ENCODE measurements at regions not wholly inside any gene's neighbourhood (a gene's known extent, or its start where the extent isn't known, plus 50 kb on each side); places are given as distances from the start of the nearest gene placed in this dataset.
"Not testable (repeated sequence)": the region's sequence is repeated elsewhere in the genome, so short reads cannot be mapped to it uniquely, and the experiment has no call there.

DNA sequence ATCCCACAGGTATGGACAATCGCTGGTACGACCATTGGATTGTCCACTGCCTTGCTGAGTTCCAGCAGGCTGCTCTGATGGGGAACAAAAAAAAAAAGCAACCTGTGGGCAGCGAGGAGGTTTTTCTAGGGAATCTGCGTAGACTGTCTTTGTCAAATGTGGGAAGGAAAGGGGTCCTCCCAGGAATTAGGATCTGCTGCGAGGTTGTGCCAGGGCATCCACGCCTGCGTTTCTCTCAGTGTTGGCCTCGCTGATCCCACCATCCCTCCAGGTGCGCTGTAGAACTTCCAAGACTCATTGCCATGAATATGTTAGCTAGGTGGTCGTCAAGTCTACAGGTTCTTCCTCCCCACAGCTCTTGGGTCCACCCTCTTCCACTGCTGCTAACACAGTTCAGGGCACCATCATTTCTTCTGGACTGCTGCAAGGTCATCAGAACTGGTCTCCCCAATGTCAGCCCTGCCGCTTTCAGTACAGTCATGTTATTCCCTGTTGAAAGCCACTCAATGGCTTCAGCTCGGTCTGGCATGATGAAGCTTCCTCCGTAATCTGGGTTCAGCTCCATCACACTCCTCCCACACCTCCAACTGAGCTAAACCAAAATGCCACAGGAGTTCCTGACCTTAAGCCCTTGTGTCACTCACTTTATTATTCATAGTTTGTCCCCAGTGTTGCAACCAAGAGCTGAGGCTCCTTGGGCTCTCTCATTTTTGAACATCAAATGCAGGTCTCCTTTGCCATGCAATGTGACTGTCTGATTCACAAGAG, 79.5 kb upstream of the DMRT1 start:
- Histone ChIP-seq H3K4me3 (no peak overlapping the region), H3K27me3 (peaks cover 7% of the 10 kb centered on the region), H3K27ac (no peak overlapping the region), H3K4me1 (peaks cover 10% of the 10 kb centered on the region), H3K36me3 (no peaks in the 10 kb centered on the region), H3K9me3 (no peaks in the 10 kb centered on the region)
- ATAC-seq = no peak
- intact Hi-C loops (cut with DNase I) = no loop called here
- TF ChIP-seq, protein P1, sequence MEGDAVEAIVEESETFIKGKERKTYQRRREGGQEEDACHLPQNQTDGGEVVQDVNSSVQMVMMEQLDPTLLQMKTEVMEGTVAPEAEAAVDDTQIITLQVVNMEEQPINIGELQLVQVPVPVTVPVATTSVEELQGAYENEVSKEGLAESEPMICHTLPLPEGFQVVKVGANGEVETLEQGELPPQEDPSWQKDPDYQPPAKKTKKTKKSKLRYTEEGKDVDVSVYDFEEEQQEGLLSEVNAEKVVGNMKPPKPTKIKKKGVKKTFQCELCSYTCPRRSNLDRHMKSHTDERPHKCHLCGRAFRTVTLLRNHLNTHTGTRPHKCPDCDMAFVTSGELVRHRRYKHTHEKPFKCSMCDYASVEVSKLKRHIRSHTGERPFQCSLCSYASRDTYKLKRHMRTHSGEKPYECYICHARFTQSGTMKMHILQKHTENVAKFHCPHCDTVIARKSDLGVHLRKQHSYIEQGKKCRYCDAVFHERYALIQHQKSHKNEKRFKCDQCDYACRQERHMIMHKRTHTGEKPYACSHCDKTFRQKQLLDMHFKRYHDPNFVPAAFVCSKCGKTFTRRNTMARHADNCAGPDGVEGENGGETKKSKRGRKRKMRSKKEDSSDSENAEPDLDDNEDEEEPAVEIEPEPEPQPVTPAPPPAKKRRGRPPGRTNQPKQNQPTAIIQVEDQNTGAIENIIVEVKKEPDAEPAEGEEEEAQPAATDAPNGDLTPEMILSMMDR (IDR thresholded peaks at IDR 0.05) = no peak
- DNase-seq = no peak

DNA sequence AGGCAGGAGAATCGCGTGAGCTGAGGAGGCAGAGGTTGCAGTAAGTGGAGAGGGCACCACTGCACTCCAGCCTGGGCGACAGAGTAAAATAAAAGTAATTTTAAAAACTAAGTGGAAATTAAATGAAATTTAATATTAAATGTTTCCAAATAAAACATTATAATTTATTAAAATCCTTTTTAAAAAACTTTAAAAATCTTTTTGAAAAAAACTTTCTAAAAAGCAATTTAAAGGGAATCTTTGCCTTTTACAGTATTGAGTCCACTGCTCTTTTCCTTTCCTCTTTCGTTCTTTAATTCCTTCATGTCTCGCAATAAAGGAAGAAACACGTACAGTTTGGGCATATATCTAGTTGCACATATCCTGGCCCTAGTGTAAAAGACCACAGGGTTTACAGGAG, 77.8 kb upstream of the DMRT1 start:
- Histone ChIP-seq H3K36me3 (no peaks in the 10 kb centered on the region), H3K27ac (no peak overlapping the region), H3K9me3 (no peaks in the 10 kb centered on the region), H3K4me3 (peak overlapping the region; percentile 16), H3K27me3 (peaks cover 12% of the 10 kb centered on the region), H3K4me1 (peaks cover 10% of the 10 kb centered on the region)
- DNase-seq = no peak
- TF ChIP-seq, protein P1 (IDR thresholded peaks at IDR 0.05) = no peak
- ATAC-seq = no peak
- intact Hi-C loops (cut with DNase I) = no loop called here

DNA sequence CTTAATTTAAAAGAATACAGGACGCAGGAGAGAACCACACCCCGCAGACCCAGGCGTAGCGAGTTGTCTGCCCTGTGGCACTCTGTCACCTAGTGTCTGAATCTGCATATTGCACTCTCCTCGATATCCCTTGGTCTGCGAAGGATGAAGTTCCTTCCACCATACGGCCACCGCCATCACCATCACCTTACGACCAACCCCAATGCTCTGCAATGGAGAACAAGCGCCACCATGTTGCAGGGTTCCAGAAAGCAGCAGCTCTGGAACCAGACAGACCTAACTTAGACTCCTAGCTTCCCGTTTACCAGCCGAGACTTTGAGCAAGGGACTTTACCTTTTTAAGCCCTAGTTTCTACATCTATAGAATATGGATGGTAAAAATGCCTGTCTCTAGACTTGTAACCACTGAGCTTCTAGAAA, 77.4 kb upstream of the DMRT1 start:
- intact Hi-C loops (cut with DNase I) = no loop called here
- no peak for DNase-seq
- Histone ChIP-seq H3K9me3 (no peaks in the 10 kb centered on the region), H3K27me3 (peaks cover 12% of the 10 kb centered on the region), H3K36me3 (no peaks in the 10 kb centered on the region), H3K27ac (no peak overlapping the region), H3K4me1 (peaks cover 10% of the 10 kb centered on the region), H3K4me3 (peak overlapping the region; percentile 16)
- TF ChIP-seq, protein P1 (IDR thresholded peaks at IDR 0.05) = peak; percentile 91
- ATAC-seq = peak; percentile 94

DNA sequence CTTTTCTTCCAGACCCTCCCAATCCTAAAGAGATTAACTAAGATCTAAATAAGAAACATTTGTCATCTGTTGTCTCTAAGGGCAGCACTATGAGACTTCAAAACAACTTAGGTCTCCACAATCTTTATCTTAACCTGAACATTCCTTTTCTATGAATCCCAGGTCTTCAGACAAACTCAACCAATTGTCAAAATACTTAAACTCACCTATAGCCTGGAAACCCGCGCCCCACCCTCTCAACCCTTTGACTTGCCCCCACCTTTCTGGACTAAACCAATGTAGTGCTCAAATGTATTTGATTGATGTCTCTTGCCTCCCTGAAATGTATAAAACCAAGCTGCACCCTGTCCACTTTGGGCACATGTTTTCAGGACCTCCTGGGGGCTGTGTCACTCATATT, 76.5 kb upstream of the DMRT1 start:
- TF ChIP-seq, protein P1 (IDR thresholded peaks at IDR 0.05) = no peak
- Histone ChIP-seq H3K4me1 (peaks cover 10% of the 10 kb centered on the region), H3K36me3 (no peaks in the 10 kb centered on the region), H3K4me3 (no peak overlapping the region), H3K9me3 (no peaks in the 10 kb centered on the region), H3K27ac (no peak overlapping the region), H3K27me3 (peaks cover 12% of the 10 kb centered on the region)
- ATAC-seq (no peak), DNase-seq (no peak)
- intact Hi-C loops (cut with DNase I) = no loop called here

DNA sequence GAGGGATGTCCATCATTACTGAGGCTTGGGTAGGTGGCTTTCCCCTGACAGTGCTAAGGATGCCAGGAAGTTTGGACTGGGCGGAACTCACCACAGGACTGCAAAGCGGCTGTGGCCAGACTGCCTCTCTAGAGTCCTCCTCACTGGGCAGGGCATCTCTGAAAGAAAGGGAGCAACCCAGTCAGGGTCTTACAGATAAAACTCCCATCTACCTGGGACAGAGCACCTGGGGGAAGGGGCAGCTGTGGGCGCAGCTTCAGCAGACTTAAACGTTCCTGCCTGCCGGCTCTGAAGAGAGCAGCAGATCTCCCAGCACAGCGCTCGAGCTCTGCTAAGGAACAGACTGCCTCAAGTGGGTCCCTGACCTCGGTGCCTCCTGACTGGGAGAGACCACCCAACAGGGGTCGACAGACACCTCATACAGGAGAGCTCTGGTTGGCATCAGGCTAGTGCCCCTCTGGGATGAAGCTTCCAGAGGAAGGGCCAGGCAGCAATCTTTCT, 74.4 kb upstream of the DMRT1 start:
- H3K4me3 ChIP-seq; H3K36me3 ChIP-seq; DNase-seq; H3K9me3 ChIP-seq; H3K27ac ChIP-seq; intact Hi-C loops (cut with DNase I); ATAC-seq: not testable (repeated sequence)
- peaks cover 12% of the 10 kb centered on the region for H3K27me3 ChIP-seq
- H3K4me1 ChIP-seq = peaks cover 10% of the 10 kb centered on the region

DNA sequence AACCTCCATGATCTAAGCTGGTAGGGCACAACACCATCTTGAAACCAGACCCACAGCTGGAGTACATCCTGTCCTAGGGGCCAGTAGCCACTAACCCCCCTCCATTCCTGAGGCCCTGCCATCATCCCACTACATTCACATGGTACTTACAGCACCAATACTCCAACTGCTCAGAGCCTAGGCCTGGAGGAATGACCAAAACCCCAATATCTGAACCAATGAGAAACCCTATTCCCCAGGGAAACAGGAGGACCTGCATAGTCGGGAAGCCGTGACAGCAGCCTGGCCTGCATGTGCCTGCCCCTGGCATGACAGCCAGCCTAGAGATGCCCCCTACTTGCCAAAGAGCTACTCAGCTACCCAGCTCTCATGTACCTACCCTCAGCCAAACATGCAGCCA, 65.4 kb upstream of the DMRT1 start:
- H3K4me1 ChIP-seq = no peaks in the 10 kb centered on the region
- H3K27ac ChIP-seq = no peak overlapping the region
- no peak overlapping the region for H3K4me3 ChIP-seq
- no peaks in the 10 kb centered on the region for H3K27me3 ChIP-seq
- H3K36me3 ChIP-seq = no peaks in the 10 kb centered on the region
- DNase-seq (no peak), ATAC-seq (no peak)
- H3K9me3 ChIP-seq = no peaks in the 10 kb centered on the region
- intact Hi-C loops (cut with DNase I) = no loop called here
- TF ChIP-seq, protein P1 (IDR thresholded peaks at IDR 0.05) = no peak
